Left ventricle myocardium inferior (tissue), 1 donor: ENCODE measurements at regions not wholly inside any gene's neighbourhood (a gene's known extent, or its start where the extent isn't known, plus 50 kb on each side); places are given as distances from the start of the nearest gene placed in this dataset.

ENCODE experiments used
- DNase-seq: peaks from one replicate; pipeline ENCODE4 v3.0.0-alpha.2; 2020
- H3K27ac ChIP-seq: fragments of 200-600 bp; replicated peaks from 2 replicates; pipeline ENCODE4 v1.8.0; 2021
- H3K27me3 ChIP-seq: fragments of 200-600 bp; 2 replicates; pipeline ENCODE4 v1.8.0; 2021; ENCODE audit warnings: low read depth
- H3K36me3 ChIP-seq: fragments of 200-600 bp; 2 replicates; pipeline ENCODE4 v1.8.0; 2021
- H3K4me1 ChIP-seq: fragments of 200-600 bp; 2 replicates; pipeline ENCODE4 v1.8.0; 2021
- H3K4me3 ChIP-seq: fragments of 200-600 bp; 2 replicates; pipeline ENCODE4 v1.8.0; 2021; ENCODE audit warnings: mild to moderate bottlenecking, moderate library complexity
- H3K9me3 ChIP-seq: fragments of 200-600 bp; replicated peaks from 2 replicates; pipeline ENCODE4 v1.8.0; 2021
- CTCF ChIP-seq: fragments of 200-600 bp; IDR thresholded peaks from 2 replicates; pipeline ENCODE4 v1.8.0; 2021; ENCODE audit warnings: antibody characterized with exemption, mild to moderate bottlenecking, borderline replicate concordance
- intact Hi-C: fragments of 100-400 bp; cut with micrococcal nuclease; formaldehyde crosslinking; loops from one replicate; pipeline ENCODE4 v1.11.0; 2022
- donor health status: DM: no; HTN: yes; CAD: no; lungs with severe emphysema.

- Histone ChIP-seq H3K36me3 (no peaks in the 10 kb centered on the region), H3K9me3 (no peaks in the 10 kb centered on the region), H3K27me3 (no peaks in the 10 kb centered on the region), H3K4me1 (no peaks in the 10 kb centered on the region), H3K27ac (no peak overlapping the region), H3K4me3 (no peak overlapping the region)
- intact Hi-C loops, result no loop called here
- DNase-seq, result no peak
- peak; percentile 64 for TF ChIP-seq CTCF
Observed at GRCh38 chr2:18435426-18436037, 124.9 kb downstream of the RDH14 start.

GRCh38 chr2:18433872-18434271 is 126.6 kb downstream of the RDH14 start:
- intact Hi-C loops, result no loop called here
- no peak overlapping the region for H3K27ac ChIP-seq

GRCh38 chr2:18432999-18433398 is 127.5 kb downstream of the RDH14 start:
- intact Hi-C loops, result no loop called here
- Histone ChIP-seq H3K9me3 (no peaks in the 10 kb centered on the region), H3K4me1 (no peaks in the 10 kb centered on the region), H3K27me3 (no peaks in the 10 kb centered on the region), H3K4me3 (no peak overlapping the region), H3K27ac (no peak overlapping the region), H3K36me3 (no peaks in the 10 kb centered on the region)
- no peak for DNase-seq
- TF ChIP-seq CTCF, result no peak

More at GRCh38 chr2:18433872-18434271, 126.6 kb downstream of the RDH14 start:
- H3K4me3 ChIP-seq, result no peak overlapping the region
- no peak for DNase-seq
- no peak for TF ChIP-seq CTCF
- H3K9me3 ChIP-seq, result no peaks in the 10 kb centered on the region
- H3K4me1 ChIP-seq, result no peaks in the 10 kb centered on the region
- no peaks in the 10 kb centered on the region for H3K27me3 ChIP-seq
- no peaks in the 10 kb centered on the region for H3K36me3 ChIP-seq

GRCh38 chr2:18430996-18431748 is 129.3 kb downstream of the RDH14 start:
- no peak for TF ChIP-seq CTCF
- intact Hi-C loops, result no loop called here
- Histone ChIP-seq H3K27ac (no peak overlapping the region), H3K27me3 (no peaks in the 10 kb centered on the region), H3K4me1 (no peaks in the 10 kb centered on the region), H3K4me3 (no peak overlapping the region), H3K36me3 (no peaks in the 10 kb centered on the region), H3K9me3 (no peaks in the 10 kb centered on the region)
- DNase-seq, result no peak

GRCh38 chr2:18428516-18428915 is 131.9 kb downstream of the RDH14 start:
- no peak overlapping the region for H3K27ac ChIP-seq
- no peaks in the 10 kb centered on the region for H3K27me3 ChIP-seq
- H3K4me1 ChIP-seq, result no peaks in the 10 kb centered on the region
- DNase-seq, result no peak
- no peak for TF ChIP-seq CTCF
- H3K4me3 ChIP-seq, result no peak overlapping the region
- intact Hi-C loops, result no loop called here
- H3K9me3 ChIP-seq, result no peaks in the 10 kb centered on the region
- H3K36me3 ChIP-seq, result no peaks in the 10 kb centered on the region
